HG02981 (cell line): ENCODE measurements at regions not wholly inside any gene's neighbourhood (a gene's known extent, or its start where the extent isn't known, plus 50 kb on each side); places are given as distances from the start of the nearest gene placed in this dataset.
"Not testable (repeated sequence)": the region's sequence is repeated elsewhere in the genome, so short reads cannot be mapped to it uniquely, and the experiment has no call there.

Source experiments
- ATAC-seq: cut with Tn5 transposase; IDR thresholded peaks from one replicate; pipeline ENCODE4 v1.9.1; 2021; ENCODE audit warnings: mild to moderate bottlenecking, moderate library complexity; ENCODE audit not compliant: unreplicated experiment

- not testable (repeated sequence) for ATAC-seq
These were observed 50.6 kb upstream of the ZNG1B start for GRCh38 chr2:113386780-113387433.

- ATAC-seq: not testable (repeated sequence)
These were observed 57.9 kb upstream of the ZNG1B start for GRCh38 chr2:113379621-113380020.

- ATAC-seq: peak; percentile 83
These were observed 60.5 kb upstream of the ZNG1B start for GRCh38 chr2:113376913-113377445.

DNA sequence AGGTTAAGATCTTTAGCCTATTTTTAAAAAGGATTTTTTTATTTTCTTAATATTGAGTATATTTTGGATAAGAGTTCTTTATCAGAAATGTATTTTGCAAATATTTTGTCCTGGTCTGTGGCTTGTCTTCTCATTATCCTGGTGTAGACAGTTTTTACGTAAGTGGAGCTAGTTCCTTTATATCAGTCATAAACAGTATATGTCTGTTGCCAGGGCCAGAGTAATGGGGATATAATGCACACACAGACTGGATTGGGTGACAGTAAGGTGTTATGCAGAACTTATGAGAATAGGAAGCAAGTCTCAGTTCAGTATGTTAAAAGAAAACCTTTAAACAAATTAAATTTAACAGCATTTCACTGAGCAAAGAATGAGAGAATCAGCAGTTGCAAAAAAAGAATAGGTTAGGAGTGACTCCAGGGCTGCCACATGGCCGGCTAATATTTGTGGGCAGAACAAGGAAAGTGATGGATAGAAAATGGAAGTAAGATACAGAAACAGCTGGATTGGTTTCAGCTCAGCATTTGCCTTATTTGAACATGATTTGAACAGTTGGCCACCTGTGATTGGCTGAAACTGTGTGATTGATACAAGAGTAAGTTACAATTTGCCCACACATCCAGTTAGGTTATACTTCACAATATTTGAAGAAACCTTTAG, 61.1 kb upstream of the ZNG1B start:
- ATAC-seq: peak; percentile 22

DNA sequence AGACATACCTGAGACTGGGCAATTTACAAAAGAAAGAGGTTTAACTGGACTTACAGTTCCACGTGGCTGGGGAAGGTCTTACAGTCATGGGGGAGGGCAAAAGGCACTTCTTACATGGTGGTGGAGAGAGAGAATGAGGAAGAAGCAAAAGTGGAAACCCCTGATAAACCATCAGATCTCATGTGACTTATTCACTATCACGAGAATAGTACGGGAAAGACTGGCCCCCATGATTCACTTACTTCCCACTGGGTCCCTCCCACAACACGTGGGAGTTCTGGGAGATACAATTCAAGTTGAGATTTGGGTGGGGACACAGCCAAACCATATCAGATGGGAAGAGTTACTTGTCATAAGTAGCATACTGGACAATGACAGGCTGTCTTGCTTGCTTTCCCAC, 62.6 kb upstream of the ZNG1B start:
- ATAC-seq: not testable (repeated sequence)

DNA sequence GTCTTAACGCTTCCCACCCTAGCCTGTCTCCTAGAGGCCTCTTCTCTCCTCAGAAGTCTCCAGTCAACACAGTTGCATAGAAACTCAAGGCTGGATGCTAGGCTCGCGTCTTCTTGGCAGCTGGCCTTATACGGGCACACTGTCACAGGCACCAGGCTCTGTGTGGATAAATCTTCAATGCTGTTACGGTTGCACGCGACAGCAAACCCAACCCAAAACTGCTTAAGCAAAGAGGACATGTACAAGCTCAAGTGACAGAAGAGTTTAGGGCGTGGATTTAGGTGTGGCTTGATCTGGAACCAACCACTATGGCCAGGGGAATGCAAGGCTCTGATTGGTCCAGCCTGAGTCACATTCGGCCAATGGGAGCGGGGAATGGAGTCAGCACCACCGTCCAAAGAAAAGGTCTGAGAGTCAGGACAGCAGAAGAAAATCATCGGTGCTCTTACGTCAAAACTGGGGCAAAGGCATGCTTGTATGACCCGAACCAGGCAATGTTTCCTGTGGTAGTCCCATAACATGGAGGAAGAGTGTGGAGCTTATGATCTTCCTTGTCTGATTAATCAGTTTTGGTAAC, 65.1 kb upstream of the ZNG1B start:
- ATAC-seq: not testable (repeated sequence)

GRCh38 chr2:113370478-113371091, 66.9 kb upstream of the ZNG1B start:
- ATAC-seq: no peak

GRCh38 chr2:113370030-113370429, 67.5 kb upstream of the ZNG1B start:
- no peak for ATAC-seq

DNA sequence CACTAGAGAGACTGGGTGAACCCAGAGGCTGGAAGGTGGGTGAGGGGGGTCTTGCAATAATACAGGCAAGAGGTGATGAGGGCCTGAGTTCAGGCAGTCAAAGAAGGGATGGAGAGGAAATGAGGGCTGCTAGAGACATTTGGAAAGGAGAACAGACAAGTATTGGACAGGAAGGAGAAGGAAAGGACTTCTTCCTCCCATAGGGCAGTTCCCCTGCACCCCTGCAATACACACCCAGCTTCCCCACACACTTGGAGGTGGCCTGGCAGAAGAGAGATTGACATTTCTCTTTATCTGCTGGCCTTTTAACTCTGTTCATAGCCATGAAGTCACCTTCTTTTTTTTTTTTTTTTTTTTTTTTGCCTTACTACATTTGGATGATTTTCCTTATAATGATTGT, 68.9 kb upstream of the ZNG1B start:
- ATAC-seq: not testable (repeated sequence)

DNA sequence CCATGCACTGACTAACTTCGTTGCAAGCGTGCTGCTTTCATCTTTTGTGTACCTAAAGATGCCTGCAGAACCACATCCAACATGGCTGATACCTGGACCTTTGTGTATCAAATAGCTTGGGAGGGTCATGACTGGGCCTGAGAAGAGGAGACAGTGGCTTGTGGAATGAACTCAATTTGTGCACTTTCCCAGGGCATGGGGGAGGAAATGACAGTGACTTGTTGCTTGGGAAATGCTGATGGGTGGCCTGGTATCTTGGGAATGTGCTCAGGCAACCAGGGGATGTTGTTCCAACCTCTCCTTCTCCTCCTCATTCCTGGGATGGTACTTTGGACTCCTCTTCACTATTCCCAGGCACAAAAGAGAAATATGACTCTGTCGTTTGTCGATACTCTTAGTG, 70.7 kb upstream of the ZNG1B start:
- ATAC-seq: not testable (repeated sequence)

DNA sequence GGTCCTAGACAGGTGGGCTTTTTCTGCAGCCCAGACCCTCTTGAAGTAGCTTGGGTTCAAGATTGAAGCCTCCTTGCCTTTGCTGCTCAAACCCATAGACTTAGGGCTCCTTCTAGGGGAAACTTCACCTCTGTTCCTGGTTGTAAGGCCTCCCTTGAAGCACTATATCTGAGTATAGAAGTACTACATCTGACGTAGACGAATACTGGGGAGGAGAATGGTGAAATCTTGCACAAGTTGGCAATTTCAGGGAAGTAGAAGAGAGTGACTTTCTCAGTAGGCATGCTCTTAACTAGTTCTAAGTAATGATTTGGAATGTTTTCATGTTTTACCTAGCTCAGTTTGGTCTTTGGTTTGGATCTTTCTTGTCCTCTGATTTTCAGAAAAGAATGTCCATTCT, 71.7 kb upstream of the ZNG1B start:
- not testable (repeated sequence) for ATAC-seq

DNA sequence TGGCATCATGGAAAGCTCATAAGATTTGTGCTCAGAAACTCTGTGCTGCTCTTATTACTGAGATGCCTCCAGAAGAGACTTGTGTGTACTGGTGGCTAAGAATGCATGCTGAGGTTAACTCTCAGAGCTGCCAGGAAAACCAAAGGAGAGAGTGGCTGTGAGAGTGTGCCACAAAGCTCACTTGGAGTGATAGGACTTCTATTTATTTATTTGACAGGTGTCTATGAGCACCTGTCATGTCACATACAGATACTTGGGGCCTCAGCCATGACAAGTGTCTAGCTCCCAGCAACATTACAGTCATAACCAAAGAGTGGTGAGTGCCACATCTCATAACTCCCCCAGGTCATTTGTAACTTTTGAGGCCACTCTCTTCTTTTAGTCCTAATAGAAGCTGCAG, 72.2 kb upstream of the ZNG1B start:
- ATAC-seq: not testable (repeated sequence)

DNA sequence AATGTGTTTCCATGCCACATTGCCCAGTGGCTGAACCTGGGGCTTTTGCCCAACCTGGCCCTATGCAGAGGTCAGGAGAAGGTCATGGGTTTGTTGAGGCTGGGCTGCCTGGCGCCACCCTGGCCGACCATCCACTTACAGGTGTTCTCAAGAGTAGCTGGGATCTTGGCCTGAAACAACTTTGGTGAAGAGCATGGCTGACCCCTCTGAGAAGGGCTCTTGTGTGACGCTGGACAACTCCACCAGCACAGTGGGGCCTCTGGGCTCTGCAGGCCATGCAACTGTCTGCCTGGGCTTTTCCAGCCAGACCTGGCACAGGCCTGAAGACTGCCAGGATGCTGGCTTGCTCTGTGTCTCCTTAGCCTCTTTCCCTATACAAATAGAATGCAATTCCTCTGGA, 76.4 kb upstream of the ZNG1B start:
- ATAC-seq: no peak

- ATAC-seq: no peak
These were observed 78.3 kb upstream of the PAX8 start for GRCh38 chr2:113357071-113357470.

DNA sequence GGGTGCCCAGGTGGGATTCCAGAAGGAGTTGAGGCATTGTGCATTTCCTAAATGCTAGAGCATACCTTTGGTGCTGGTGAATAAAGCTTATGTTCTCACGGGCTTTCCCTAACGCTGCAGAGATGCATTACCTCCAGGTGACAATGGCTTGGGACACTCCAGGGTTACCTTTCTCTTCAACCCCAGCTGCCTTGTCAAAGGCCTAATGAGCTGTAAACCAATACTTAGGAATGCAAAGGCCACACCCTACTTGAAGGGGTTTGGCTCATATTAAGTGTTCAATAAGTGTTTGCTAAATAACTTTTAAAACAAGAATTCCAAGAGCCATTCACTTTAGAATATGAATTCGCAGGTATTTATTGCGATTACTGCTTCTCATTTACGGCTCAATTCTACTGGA, 77.6 kb upstream of the PAX8 start:
- not testable (repeated sequence) for ATAC-seq

DNA sequence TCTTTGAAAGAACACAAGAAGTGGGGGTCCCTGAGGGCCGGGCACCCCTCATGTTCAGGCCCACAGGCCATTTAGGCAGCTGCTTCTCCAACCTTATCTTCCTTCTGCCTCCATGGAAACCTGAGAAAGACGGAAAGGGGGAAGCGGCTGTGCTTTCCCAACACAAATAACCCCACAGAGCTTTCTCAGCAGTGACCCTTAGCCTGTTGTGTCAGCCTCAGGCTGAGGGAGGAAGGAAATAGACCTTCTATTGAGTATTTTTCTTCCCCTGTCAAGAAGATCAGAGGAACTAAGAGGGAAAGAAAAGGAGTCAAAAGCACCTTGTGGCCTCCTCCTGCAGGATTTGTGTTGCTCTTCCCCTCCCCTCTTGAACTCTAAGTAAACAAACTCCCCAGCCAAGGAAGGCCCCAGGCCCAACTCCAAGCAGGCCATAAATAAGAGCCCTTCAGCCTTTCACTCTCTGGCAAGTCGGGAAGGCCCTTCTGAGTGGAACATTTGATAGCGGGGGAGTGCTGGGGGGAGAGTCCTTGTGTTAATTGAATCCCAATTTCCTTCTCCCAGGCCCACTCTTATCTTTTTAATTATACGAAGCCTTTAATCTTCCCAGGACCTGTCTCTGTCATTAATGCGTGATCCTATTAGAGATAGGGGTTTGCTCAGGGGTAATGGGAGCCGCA, 76.8 kb upstream of the PAX8 start:
- not testable (repeated sequence) for ATAC-seq

DNA sequence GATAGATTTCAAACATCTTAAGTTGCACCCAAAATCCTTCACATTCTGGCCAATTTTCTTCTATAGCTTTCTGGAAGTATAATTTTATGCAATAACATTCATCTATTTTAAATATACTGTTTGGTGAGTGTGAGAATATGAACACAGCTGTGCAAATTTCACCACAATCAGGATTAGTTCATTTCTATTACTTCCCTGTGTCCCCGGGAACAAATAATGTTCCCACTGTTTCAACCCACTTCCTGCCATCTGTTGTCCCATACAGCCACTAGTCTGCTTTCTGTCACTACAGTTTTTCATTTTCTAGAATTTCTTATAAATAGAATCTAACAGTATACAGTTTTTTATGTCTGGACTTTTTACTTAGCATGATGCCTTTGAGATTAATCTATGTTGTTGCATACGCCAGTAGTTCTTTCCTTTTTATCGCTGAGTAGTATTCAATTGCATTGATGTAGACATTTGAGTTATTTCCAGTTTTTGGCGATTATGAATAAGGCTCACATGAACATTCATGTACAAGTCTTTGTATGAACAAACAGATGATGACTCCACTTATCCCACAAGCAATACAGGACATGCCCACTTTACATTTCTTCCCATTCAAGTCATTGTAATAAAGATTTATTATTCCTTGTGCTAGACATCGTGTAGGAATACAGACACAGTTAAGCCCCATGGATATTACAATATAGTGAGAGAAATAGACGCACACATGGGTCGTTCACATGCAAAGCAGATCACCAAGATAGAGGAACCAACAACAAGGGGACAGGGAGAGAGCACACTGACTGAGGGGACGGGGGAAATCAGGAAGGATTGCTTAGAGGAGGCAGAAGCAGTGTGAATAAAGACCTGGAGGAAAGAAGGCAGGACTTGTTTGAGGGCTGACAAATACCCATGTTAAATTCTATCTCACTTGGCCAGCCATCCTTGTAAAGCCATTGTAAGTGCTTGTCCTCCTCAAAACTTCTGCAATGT, 72.9 kb upstream of the PAX8 start:
- no peak for ATAC-seq

DNA sequence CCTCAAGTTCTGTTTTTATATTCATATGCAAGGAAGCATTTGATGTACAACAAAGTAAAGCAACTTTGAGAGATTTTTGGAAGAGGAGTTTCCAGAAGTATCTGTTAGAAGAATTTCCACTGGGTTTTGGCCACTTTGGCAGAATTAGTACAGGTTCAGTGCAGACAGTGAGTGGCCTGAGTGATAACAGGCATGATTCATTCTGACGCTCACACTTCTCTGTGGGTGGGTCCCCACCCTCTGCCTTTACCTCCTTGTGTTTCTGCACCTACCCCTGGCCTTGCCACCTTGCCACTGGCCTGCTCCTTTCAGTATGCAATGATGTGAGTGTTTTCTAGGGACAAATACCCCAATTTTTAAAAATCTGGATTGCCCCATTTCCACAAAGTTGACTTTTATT, 65.1 kb upstream of the PAX8 start:
- ATAC-seq: not testable (repeated sequence)

- ATAC-seq: no peak
These were observed 63.9 kb upstream of the PAX8 start for GRCh38 chr2:113342650-113343049.

- ATAC-seq: not testable (repeated sequence)
These were observed 63.1 kb upstream of the PAX8 start for GRCh38 chr2:113341870-113342253.
